ENCODE measurements at regions not wholly inside any gene's neighbourhood (a gene's known extent, or its start where the extent isn't known, plus 50 kb on each side); places are given as distances from the start of the nearest gene placed in this dataset.

GRCh38 chr5:26727916-26728315, 310.5 kb downstream of the CDH9 start:
- H3K4me1 Mint-ChIP-seq (ENCODE audit: low read depth) = no peaks in the 10 kb centered on the region
- H3K4me3 Mint-ChIP-seq (ENCODE audit: unreplicated experiment) = no peak overlapping the region
- peaks cover 16% of the 10 kb centered on the region for H3K9me3 Mint-ChIP-seq (ENCODE audit: low read depth)
- no peaks in the 10 kb centered on the region for H3K27me3 Mint-ChIP-seq (ENCODE audit: low read depth)
- H3K36me3 Mint-ChIP-seq (ENCODE audit: low read depth) = no peaks in the 10 kb centered on the region
- H3K27ac Mint-ChIP-seq (ENCODE audit: unreplicated experiment) = no peak overlapping the region
- no peak for DNase-seq (ENCODE audit: low spot score)
- TF ChIP-seq CTCF (IDR thresholded peaks at IDR 0.05) = no peak

- Mint-ChIP-seq H3K27me3 (ENCODE audit: low read depth) (no peaks in the 10 kb centered on the region), H3K4me3 (ENCODE audit: unreplicated experiment) (no peak overlapping the region), H3K9me3 (ENCODE audit: low read depth) (peaks cover 3% of the 10 kb centered on the region), H3K36me3 (ENCODE audit: low read depth) (no peaks in the 10 kb centered on the region), H3K27ac (ENCODE audit: unreplicated experiment) (no peak overlapping the region), H3K4me1 (ENCODE audit: low read depth) (no peaks in the 10 kb centered on the region)
- no peak for DNase-seq (ENCODE audit: low spot score)
- TF ChIP-seq CTCF (IDR thresholded peaks at IDR 0.05) = no peak
These were observed 318.6 kb downstream of the CDH9 start for GRCh38 chr5:26719803-26720202.

GRCh38 chr5:26700759-26701384, 337.5 kb downstream of the CDH9 start:
- no peak overlapping the region for H3K4me3 Mint-ChIP-seq (ENCODE audit: unreplicated experiment)
- no peak for DNase-seq (ENCODE audit: low spot score)
- H3K27ac Mint-ChIP-seq (ENCODE audit: unreplicated experiment) = no peak overlapping the region
- H3K27me3 Mint-ChIP-seq (ENCODE audit: low read depth) = peaks cover 3% of the 10 kb centered on the region
- no peaks in the 10 kb centered on the region for H3K36me3 Mint-ChIP-seq (ENCODE audit: low read depth)
- no peaks in the 10 kb centered on the region for H3K4me1 Mint-ChIP-seq (ENCODE audit: low read depth)
- peak; percentile 63 for TF ChIP-seq CTCF (IDR thresholded peaks at IDR 0.05)
- H3K9me3 Mint-ChIP-seq (ENCODE audit: low read depth) = peaks cover 5% of the 10 kb centered on the region

- Mint-ChIP-seq H3K4me1 (ENCODE audit: low read depth) (no peaks in the 10 kb centered on the region), H3K9me3 (ENCODE audit: low read depth) (peaks cover 5% of the 10 kb centered on the region), H3K27me3 (ENCODE audit: low read depth) (peaks cover 5% of the 10 kb centered on the region), H3K27ac (ENCODE audit: unreplicated experiment) (no peak overlapping the region), H3K4me3 (ENCODE audit: unreplicated experiment) (no peak overlapping the region), H3K36me3 (ENCODE audit: low read depth) (no peaks in the 10 kb centered on the region)
- DNase-seq (ENCODE audit: low spot score) = no peak
- TF ChIP-seq CTCF (IDR thresholded peaks at IDR 0.05) = no peak
These were observed 345.4 kb downstream of the CDH9 start for GRCh38 chr5:26692952-26693351.

- Mint-ChIP-seq H3K9me3 (ENCODE audit: low read depth) (peaks cover 3% of the 10 kb centered on the region), H3K4me1 (ENCODE audit: low read depth) (no peaks in the 10 kb centered on the region), H3K36me3 (ENCODE audit: low read depth) (no peaks in the 10 kb centered on the region), H3K4me3 (ENCODE audit: unreplicated experiment) (no peak overlapping the region), H3K27ac (ENCODE audit: unreplicated experiment) (no peak overlapping the region), H3K27me3 (ENCODE audit: low read depth) (peaks cover 4% of the 10 kb centered on the region)
- no peak for TF ChIP-seq CTCF (IDR thresholded peaks at IDR 0.05)
- no peak for DNase-seq (ENCODE audit: low spot score)
These were observed 346.9 kb downstream of the CDH9 start for GRCh38 chr5:26691486-26691885.
